PC-3 (cell line): ENCODE measurements at regions not wholly inside any gene's neighbourhood (a gene's known extent, or its start where the extent isn't known, plus 50 kb on each side); places are given as distances from the start of the nearest gene placed in this dataset.

Source experiments
- EZH2phosphoT487 ChIP-seq: fragments of 300-600 bp; sonication (generic); IDR thresholded peaks from 2 replicates; pipeline ENCODE4 v1.6.1; 2018; ENCODE audit warnings: mild to moderate bottlenecking, antibody characterized with exemption, low read length, borderline replicate concordance
- TF ChIP-seq, protein P1 (sequence below): fragments of 300-600 bp; sonication (generic); conservative IDR thresholded peaks from 2 replicates; pipeline ENCODE4 v1.5.1; 2017; ENCODE audit warnings: antibody characterized with exemption, low read depth, mild to moderate bottlenecking, low read length

DNA sequence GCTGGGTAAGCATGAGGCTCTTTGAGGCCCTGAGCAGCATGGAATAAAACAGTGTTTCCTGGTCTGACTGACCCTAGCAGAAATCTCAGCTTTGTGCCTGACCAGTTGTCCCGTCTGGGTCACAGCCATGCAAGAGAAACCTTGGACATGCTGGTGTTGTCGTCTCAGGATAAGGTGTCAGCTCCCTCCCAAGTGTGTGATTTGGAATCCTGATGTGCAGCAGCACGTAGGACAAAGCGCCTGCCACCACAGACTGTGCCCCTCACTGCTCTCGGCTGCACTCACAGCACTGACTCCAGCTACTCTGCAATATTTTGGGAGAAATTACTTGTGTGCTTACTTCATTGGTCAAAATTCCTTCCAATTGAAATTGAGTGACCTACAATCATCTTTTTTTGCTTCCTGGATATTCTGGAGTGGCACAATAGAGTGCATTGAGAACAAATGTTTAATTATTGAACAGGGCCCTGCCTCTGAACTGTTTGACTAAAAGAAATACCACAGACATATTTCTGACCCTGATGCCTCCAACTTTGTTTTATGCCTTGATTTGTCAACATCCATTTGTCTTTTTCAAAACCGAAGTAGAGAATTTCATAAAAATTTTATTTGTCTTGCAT is 352.4 kb downstream of the SOCS6 start:
- TF ChIP-seq, protein P1, sequence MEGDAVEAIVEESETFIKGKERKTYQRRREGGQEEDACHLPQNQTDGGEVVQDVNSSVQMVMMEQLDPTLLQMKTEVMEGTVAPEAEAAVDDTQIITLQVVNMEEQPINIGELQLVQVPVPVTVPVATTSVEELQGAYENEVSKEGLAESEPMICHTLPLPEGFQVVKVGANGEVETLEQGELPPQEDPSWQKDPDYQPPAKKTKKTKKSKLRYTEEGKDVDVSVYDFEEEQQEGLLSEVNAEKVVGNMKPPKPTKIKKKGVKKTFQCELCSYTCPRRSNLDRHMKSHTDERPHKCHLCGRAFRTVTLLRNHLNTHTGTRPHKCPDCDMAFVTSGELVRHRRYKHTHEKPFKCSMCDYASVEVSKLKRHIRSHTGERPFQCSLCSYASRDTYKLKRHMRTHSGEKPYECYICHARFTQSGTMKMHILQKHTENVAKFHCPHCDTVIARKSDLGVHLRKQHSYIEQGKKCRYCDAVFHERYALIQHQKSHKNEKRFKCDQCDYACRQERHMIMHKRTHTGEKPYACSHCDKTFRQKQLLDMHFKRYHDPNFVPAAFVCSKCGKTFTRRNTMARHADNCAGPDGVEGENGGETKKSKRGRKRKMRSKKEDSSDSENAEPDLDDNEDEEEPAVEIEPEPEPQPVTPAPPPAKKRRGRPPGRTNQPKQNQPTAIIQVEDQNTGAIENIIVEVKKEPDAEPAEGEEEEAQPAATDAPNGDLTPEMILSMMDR, result no peak
- TF ChIP-seq EZH2phosphoT487, result no peak
